Stimulated activated CD4-positive, alpha-beta T cell treated with anti-CD3 and anti-CD28 coated beads, Interleukin-15, amount 100 ng/mL, for 1 hour (primary cell): ENCODE measurements at regions not wholly inside any gene's neighbourhood (a gene's known extent, or its start where the extent isn't known, plus 50 kb on each side); places are given as distances from the start of the nearest gene placed in this dataset.

ENCODE experiments used
- DNase-seq, 2 donors: peaks; one replicate each; pipeline ENCODE4 v3.0.0-alpha.2; 2020; ENCODE audit warnings: low read depth in 1 of 2, low spot score in 1 of 2

- DNase-seq = no peak
Measured at GRCh38 chr18:61677435-61677970, 215.3 kb downstream of the RNF152 start.

DNA sequence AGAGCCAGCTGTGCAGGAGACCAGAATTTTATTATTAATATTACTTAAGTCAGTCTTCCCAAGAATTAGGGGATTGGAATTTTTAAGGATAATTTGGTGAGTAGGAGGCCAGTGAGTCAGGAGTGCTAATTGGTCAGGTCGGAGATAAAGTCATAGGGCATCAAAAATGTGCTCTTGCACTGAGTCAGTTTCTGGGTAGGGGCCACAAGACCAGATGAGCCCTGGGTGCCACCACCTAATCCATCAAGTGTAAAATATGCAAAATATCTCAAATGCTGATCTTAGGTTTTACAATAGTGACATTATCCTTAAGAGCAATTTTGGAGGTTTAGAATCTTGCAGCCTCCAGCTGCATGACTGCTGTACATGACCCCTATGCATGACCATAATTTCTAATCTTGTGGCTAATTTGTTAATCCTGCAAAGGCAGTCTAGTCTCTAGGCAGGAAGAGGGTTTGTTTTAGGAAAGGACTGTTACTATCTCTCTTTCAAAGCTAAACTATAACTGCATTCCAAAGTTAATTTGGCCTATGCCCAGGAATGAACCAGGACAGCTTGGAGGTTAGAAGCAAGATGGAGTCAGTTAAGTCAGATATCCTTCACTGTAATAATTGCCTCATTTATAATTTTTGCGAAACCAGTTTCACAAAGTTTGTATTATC is 215.9 kb downstream of the RNF152 start:
- DNase-seq = no peak

- DNase-seq = no peak
Measured at GRCh38 chr18:61669320-61669719, 223.5 kb downstream of the RNF152 start.

DNA sequence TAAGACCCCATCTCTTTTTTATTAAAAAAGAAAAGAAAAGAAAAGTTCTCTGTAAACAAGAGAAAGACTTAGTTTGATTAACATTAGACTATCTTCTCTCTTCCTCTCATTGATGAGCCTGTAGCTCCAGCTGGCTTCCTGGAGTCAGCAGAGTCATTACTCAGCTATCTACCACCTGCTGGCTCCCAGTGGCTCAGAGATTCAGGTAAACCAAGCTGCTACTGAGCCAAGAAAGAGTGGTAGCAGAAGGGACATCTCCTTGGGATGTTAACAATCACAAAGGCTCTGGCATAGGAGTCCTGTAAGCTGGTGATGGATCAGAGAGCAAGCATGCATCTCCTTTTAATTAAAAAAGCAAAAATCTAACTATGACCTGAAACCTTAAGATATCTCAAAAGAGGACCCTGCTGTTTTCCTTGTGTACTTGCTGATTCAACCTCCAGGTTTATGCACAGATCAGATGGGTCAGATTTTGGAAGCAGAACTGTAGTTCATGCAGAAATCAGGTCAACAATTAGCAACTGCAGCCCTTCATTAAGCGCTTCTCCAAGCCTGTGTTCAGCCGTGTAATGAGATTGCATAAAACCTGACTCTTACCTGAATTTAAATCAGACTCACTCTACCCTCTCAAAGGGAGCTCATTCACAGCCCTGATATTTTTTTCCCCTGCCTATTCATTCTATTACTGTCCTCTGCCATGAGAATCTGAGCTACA is 225.8 kb downstream of the RNF152 start:
- no peak for DNase-seq

- no peak for DNase-seq
Measured at GRCh38 chr18:61664419-61665084, 228.3 kb downstream of the RNF152 start.

GRCh38 chr18:61662726-61663125 is 230.1 kb downstream of the RNF152 start:
- no peak for DNase-seq

GRCh38 chr18:61658431-61658830 is 234.4 kb downstream of the RNF152 start:
- DNase-seq = no peak

GRCh38 chr18:61657066-61657732 is 235.6 kb downstream of the RNF152 start:
- no peak for DNase-seq

DNA sequence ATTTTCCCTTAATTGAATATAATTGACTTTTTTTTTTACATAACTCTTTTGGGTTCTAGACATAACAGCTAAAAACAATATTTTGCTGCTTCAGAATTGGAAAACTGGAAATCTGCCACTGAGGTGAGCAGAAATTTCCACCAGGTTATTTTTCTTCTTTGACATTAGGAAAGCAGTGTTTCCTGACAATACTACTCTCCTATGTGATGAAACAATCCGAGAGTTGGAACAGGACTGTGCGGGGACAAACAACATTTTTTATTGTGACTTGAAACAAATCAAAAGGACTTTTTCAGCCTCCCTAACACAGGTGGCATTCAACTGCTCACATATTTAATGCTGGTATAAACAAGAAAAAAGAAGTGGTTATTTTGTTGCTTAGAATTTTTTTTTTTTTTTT is 237.2 kb downstream of the RNF152 start:
- DNase-seq = no peak

GRCh38 chr18:61653823-61654551 is 238.8 kb downstream of the RNF152 start:
- no peak for DNase-seq

DNA sequence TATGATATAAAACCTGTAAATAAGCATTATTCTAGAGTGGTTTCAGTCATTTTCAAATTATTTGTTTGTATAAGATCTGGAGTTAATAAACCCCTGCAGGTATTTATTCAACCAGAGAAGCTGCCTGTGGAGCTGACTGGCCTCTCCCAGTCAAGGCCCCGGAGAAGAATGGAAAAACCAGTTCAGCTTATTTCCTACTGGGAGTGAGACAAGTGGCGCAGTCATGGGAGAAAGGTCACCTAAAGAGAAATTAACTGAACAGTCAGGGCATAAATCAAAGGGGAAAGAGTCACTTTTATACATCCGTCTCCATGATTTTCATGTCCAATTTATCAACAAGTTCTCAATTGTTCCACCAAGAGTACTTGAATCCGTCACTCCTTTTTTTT is 240.9 kb downstream of the RNF152 start:
- DNase-seq = no peak

DNA sequence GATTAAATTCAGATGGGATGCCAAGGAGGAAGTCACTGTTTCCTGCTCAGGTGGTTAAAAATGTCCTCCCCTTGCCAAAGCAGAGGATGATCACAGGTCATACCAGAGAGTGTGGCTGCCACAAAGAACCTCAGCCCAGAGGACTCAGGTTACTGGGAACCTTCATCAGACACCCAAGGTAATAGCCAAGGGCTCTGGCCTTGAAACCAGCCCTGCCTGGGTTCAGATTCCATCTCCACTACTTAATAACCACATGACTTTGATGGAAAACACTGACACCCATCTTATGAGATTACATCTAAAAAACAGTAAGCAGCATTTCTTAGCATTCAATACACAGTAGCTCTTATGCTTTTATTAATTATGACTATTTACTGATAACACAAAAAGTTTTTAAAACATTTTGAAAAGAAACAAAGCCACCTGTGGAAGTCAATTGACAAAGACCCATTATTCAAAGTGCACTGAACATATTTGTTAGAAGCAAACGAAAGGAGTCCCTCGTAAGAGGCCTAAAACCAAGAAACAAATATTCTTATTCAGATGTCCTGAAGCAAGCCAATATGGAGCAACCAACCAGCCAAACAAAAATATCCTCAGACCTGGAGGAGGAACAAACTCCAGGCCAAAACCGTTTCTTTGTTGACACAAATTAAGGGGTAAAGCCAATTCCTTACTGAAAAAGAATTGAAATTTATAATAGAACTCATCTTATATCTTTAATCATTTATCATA is 241.5 kb downstream of the RNF152 start:
- DNase-seq = no peak

DNA sequence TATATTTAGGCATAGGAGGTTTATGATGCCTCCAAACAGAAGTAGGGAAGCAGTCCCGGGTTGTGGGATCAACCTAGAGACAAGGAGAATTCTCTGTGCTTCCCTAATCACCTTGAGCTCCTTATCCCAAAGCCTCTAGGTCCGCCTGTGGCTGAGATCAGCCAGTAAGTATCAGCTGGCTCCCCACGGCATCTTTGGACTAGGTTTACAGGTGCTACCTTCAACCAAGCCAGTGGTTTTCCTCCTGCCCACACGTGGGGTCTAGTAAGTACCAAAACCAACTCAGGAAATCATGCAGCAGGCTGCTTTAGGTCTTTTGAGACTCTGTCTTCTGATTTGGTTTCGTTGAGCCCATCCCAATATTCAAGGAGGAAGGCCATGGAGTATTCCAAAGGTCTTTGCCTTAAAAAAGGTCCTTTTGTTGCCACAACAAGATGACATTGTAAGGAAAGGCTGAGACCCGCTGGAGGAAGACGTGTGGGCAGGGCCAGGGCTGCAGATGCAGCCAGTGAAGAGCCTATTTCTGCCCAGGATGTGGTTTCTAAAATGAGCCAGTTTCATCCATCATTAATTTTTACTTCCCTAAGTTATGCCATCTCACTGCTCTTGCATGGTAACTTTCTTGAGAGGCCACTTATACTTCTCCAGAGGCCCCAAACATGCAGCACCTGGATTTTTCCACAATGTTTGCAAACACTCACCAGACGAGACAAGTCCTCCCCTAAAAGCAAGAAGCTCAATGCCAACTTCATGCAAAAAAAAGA is 248.7 kb downstream of the RNF152 start:
- DNase-seq = no peak

- no peak for DNase-seq
Measured at GRCh38 chr18:61639886-61640285, 252.9 kb downstream of the RNF152 start.

DNA sequence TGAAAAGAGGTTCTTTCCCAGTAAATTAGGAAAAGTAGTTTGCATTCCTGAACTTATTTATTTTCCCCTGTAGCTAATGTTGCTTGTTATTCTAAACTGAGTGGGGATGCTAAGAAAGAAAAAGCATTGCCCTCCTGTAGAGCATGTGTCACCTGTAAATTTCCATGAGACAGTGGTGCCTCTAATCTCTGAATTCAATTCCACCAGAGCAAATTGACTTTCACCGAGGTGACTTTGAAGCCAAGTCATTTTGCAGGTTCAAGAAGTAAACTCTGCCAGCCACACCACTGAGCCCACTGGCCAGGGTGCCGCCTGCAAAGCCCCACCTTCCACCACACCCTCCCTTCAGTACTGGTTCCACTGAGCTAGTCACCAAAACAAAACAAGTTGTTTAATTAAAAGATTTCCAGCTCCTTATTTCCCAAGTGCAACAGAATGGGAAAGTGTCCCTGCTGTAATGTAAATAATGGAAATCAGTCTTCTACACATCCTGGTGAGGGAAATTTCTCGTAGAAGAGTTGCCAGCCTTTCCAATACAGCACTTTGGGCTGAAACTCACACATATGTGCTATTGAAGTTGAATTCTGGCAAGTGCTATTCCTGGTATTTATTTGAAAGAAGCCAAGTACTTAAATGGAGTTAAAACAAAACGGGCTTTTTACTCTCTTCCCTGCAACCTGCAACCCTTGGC is 254.8 kb downstream of the RNF152 start:
- no peak for DNase-seq

GRCh38 chr18:61637319-61637718 is 255.5 kb downstream of the RNF152 start:
- no peak for DNase-seq

DNA sequence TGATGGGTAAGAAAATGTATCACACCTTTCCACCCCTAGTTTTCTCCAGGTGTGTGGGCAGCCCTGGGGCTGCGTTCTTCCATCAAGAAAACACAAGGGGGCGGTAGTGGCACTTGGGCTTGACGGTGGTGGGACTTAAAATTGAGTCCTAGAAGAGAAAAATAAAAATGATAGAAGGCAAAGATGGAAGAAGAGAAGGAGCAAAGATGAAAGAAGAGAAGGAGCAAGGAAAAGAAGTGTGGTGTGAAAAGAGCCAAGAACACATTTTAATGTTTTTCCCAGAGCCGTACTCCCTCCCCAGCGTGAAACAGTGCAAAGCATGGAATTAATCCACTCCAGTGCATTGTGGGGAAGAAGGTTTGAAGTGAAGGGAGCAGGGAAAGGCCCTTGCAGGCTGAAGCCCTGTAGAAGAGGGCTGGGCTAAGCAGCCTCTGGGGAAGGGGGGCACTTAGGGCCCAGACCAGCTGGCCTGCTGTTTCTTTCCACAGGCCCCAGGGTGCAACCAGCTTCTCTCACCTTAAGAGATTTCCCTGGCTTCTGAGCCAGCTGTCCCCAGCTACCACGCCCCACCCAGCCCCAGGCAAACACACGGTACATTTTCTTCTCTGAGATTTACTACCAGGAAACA is 256.8 kb downstream of the RNF152 start:
- DNase-seq = peak in 1 of 2 donors; percentile 8

GRCh38 chr18:61628085-61628484 is 264.7 kb downstream of the RNF152 start:
- DNase-seq = no peak
